Activated B cell treated with CpG ODN at 0.5 μM for 24 hours (primary cell): ENCODE measurements at regions not wholly inside any gene's neighbourhood (a gene's known extent, or its start where the extent isn't known, plus 50 kb on each side); places are given as distances from the start of the nearest gene placed in this dataset.
A peak's percentile ranks its signal among the peaks of the same experiment; 100 is the strongest.

Experiments used
- ATAC-seq: fragments of 200-7000 bp; cut with Tn5 transposase; one replicate; pipeline ENCODE4 v1.10.0; 2021; ENCODE audit warnings: low read depth, mild to moderate bottlenecking, moderate library complexity
- CTCF ChIA-PET: fragments of 350-600 bp; sonication (Branson Sonifier 250); formaldehyde crosslinking; loops from one replicate; lab custom pipeline; 2021; ENCODE audit warnings: antibody characterized with exemption; lab: Charles Lee
- POLR2A ChIA-PET: fragments of 350-600 bp; sonication (Branson Sonifier 250); formaldehyde crosslinking; loops from one replicate; lab custom pipeline; 2021; ENCODE audit warnings: antibody characterized with exemption; lab: Charles Lee
- DNase-seq: peaks from one replicate; pipeline ENCODE4 v3.0.0; 2022
- H3K27ac Mint-ChIP-seq: one replicate; pipeline ENCODE4 v1.8.0; 2020; ENCODE audit warnings: mixed read lengths
- H3K27me3 Mint-ChIP-seq: one replicate; pipeline ENCODE4 v1.8.0; 2021; ENCODE audit warnings: mixed read lengths
- H3K36me3 Mint-ChIP-seq: one replicate; pipeline ENCODE4 v1.8.0; 2021; ENCODE audit warnings: low read depth, mixed read lengths
- H3K4me1 Mint-ChIP-seq: one replicate; pipeline ENCODE4 v1.8.0; 2021; ENCODE audit warnings: mixed read lengths
- H3K4me3 Mint-ChIP-seq: one replicate; pipeline ENCODE4 v1.8.0; 2020; ENCODE audit warnings: mild to moderate bottlenecking, mixed read lengths
- H3K9me3 Mint-ChIP-seq: one replicate; pipeline ENCODE4 v1.8.0; 2020; ENCODE audit warnings: mixed read lengths
- intact Hi-C: fragments of 100-400 bp; cut with micrococcal nuclease; formaldehyde crosslinking; loops from one replicate; pipeline ENCODE4 v1.15.1; 2024
- TF ChIP-seq, protein P1 (sequence below): fragments of 200-600 bp; IDR thresholded peaks from one replicate; pipeline ENCODE4 v1.8.0; 2022; ENCODE audit warnings: antibody characterized with exemption, mild to moderate bottlenecking

- Mint-ChIP-seq H3K27ac (no peak overlapping the region), H3K9me3 (peaks cover 3% of the 10 kb centered on the region), H3K36me3 (no peaks in the 10 kb centered on the region), H3K4me1 (peaks cover 35% of the 10 kb centered on the region), H3K4me3 (no peak overlapping the region), H3K27me3 (no peaks in the 10 kb centered on the region)
- CTCF ChIA-PET: no interaction called here
- TF ChIP-seq, protein P1, sequence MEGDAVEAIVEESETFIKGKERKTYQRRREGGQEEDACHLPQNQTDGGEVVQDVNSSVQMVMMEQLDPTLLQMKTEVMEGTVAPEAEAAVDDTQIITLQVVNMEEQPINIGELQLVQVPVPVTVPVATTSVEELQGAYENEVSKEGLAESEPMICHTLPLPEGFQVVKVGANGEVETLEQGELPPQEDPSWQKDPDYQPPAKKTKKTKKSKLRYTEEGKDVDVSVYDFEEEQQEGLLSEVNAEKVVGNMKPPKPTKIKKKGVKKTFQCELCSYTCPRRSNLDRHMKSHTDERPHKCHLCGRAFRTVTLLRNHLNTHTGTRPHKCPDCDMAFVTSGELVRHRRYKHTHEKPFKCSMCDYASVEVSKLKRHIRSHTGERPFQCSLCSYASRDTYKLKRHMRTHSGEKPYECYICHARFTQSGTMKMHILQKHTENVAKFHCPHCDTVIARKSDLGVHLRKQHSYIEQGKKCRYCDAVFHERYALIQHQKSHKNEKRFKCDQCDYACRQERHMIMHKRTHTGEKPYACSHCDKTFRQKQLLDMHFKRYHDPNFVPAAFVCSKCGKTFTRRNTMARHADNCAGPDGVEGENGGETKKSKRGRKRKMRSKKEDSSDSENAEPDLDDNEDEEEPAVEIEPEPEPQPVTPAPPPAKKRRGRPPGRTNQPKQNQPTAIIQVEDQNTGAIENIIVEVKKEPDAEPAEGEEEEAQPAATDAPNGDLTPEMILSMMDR: no peak
- ATAC-seq: no peak
- intact Hi-C loops: no loop called here
- POLR2A ChIA-PET: no interaction called here
- no peak for DNase-seq
Measured at GRCh38 chr12:92056290-92056689, 89.4 kb downstream of the BTG1 start.

- H3K4me1 Mint-ChIP-seq: peaks cover 31% of the 10 kb centered on the region
- ATAC-seq (no peak), DNase-seq (no peak)
- ChIA-PET POLR2A (no interaction called here), CTCF (no interaction called here)
- intact Hi-C loops: no loop called here
- H3K9me3 Mint-ChIP-seq: peaks cover 3% of the 10 kb centered on the region
- H3K4me3 Mint-ChIP-seq: no peak overlapping the region
- no peaks in the 10 kb centered on the region for H3K27me3 Mint-ChIP-seq
- no peak overlapping the region for H3K27ac Mint-ChIP-seq
- no peaks in the 10 kb centered on the region for H3K36me3 Mint-ChIP-seq
- TF ChIP-seq, protein P1: no peak
Measured at GRCh38 chr12:92055877-92056276, 89.8 kb downstream of the BTG1 start.

GRCh38 chr12:92051441-92051840 lies 94.2 kb downstream of the BTG1 start:
- peaks cover 27% of the 10 kb centered on the region for H3K4me1 Mint-ChIP-seq

DNA sequence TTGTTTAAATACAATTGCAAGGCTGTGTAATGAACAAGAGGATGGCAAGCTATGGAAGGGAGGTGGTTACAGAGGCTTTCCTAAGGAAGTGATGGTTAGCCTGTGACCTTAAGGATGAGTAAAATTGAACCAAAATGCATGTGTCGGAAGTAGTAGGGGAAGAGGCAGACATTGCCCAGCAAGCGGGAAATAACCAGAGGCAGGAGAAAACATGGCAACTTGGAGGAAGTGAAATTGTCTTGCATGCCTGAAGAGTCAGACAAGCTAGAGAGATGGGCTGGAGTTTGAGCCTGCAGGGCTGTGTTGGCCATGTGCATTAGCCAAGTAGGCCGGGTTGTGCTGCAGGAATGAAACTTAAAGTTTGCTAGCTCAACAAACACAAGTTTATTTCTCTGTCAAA lies 96.2 kb downstream of the BTG1 start:
- no peaks in the 10 kb centered on the region for H3K9me3 Mint-ChIP-seq
- no peaks in the 10 kb centered on the region for H3K27me3 Mint-ChIP-seq
- peak overlapping the region; percentile 16 for H3K4me3 Mint-ChIP-seq
- peaks cover 33% of the 10 kb centered on the region for H3K4me1 Mint-ChIP-seq
- ChIA-PET POLR2A (interaction anchor here (1.0 to 2.0 kb wide), 7 partner anchors 11 to 237 kb away, joined by 3 to 10 read pairs (median 3); partner anchors contain the start of gene BTG1), CTCF (no interaction called here)
- no peaks in the 10 kb centered on the region for H3K36me3 Mint-ChIP-seq
- peak overlapping the region; percentile 7 for H3K27ac Mint-ChIP-seq
- DNase-seq: no peak
- intact Hi-C loops: loop anchor here (1.0 kb wide), 1 partner anchor 14 kb away; no protein-coding TSS in a partner anchor
- TF ChIP-seq, protein P1: no peak
- peak; percentile 90 for ATAC-seq

More at GRCh38 chr12:92051441-92051840, 94.2 kb downstream of the BTG1 start:
- POLR2A ChIA-PET: interaction anchor here (0.6 kb wide), 1 partner anchor 43 kb away, joined by 5 read pairs; no protein-coding TSS in a partner anchor
- no peaks in the 10 kb centered on the region for H3K27me3 Mint-ChIP-seq
- no peaks in the 10 kb centered on the region for H3K9me3 Mint-ChIP-seq
- H3K27ac Mint-ChIP-seq: no peak overlapping the region
- TF ChIP-seq, protein P1: no peak
- no peaks in the 10 kb centered on the region for H3K36me3 Mint-ChIP-seq
- CTCF ChIA-PET: no interaction called here
- intact Hi-C loops: no loop called here
- ATAC-seq (no peak), DNase-seq (no peak)
- no peak overlapping the region for H3K4me3 Mint-ChIP-seq

DNA sequence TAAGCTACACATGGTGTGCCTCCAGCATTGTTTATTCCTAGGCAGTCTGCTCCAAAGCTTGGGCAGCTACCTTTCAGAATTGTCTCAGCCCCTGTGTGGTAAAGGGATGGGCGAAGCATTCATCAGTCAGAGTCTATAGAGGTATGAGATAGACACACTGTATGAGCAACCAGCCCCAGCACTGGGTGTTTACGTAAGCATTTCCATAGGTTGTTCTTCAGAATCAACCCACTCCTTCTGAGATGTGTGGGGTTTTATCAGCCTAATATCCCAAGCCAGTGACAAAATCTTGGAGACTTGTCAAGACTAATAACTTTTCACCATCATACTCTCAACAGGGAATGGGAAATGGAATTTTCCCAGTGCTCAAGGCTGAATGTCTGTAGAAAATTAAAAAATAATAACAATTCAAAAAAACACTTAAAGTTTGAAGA lies 98.2 kb downstream of the BTG1 start:
- DNase-seq (no peak), ATAC-seq (no peak)
- Mint-ChIP-seq H3K27ac (no peak overlapping the region), H3K36me3 (no peaks in the 10 kb centered on the region), H3K4me3 (no peak overlapping the region), H3K4me1 (peaks cover 33% of the 10 kb centered on the region), H3K27me3 (no peaks in the 10 kb centered on the region), H3K9me3 (no peaks in the 10 kb centered on the region)
- POLR2A ChIA-PET: no interaction called here
- TF ChIP-seq, protein P1: no peak
- CTCF ChIA-PET: interaction anchor here (1.5 kb wide), 1 partner anchor 17 kb away, joined by 3 read pairs; no protein-coding TSS in a partner anchor
- intact Hi-C loops: no loop called here
